Gastrocnemius medialis (tissue), 4 donors: ENCODE measurements at regions not wholly inside any gene's neighbourhood (a gene's known extent, or its start where the extent isn't known, plus 50 kb on each side); places are given as distances from the start of the nearest gene placed in this dataset.

Source experiments
- POLR2A ChIP-seq, 2 donors: fragments of 450-650 bp; IDR thresholded peaks; one replicate each; pipeline ENCODE4 v1.6.1; 2017; ENCODE audit warnings: antibody characterized with exemption in 2 of 2, mild to moderate bottlenecking in 2 of 2, moderate library complexity in 2 of 2
- TF ChIP-seq, protein P1 (sequence below), 5 experiments: fragments of 450-650 bp in 3 of 5; fragments of 200-600 bp in 2 of 5; sonication (generic) in 2 of 5; IDR thresholded peaks in 4 of 5; conservative IDR thresholded peaks in 1 of 5; 1 replicate in 4 of 5; 2 replicates in 1 of 5; pipeline ENCODE4 v1.5.1; 2016 to 2019; ENCODE audit warnings: antibody characterized with exemption in 5 of 5, mild to moderate bottlenecking in 3 of 5, moderate library complexity in 3 of 5

DNA sequence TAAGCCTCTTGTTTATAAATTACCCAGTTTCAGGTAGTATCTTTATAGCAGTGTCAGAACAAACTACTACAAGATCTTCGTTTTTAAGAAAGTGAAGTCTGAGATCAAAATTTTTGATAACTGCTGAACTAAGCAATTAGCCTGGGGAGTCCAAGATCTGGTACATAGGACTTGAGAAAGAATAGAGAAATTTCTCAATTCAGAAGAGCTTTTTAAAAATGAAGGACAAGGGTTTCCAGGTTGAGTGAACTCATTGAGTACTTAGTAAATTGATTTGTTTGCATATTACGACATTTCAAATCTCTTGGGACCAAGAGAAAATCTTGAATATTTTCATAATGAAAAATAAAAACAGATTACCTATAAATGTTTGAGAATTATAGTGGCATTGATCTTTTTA lies 386.6 kb upstream of the THRB start:
- no peak for TF ChIP-seq POLR2A (IDR thresholded peaks at IDR 0.05)
- TF ChIP-seq, protein P1, sequence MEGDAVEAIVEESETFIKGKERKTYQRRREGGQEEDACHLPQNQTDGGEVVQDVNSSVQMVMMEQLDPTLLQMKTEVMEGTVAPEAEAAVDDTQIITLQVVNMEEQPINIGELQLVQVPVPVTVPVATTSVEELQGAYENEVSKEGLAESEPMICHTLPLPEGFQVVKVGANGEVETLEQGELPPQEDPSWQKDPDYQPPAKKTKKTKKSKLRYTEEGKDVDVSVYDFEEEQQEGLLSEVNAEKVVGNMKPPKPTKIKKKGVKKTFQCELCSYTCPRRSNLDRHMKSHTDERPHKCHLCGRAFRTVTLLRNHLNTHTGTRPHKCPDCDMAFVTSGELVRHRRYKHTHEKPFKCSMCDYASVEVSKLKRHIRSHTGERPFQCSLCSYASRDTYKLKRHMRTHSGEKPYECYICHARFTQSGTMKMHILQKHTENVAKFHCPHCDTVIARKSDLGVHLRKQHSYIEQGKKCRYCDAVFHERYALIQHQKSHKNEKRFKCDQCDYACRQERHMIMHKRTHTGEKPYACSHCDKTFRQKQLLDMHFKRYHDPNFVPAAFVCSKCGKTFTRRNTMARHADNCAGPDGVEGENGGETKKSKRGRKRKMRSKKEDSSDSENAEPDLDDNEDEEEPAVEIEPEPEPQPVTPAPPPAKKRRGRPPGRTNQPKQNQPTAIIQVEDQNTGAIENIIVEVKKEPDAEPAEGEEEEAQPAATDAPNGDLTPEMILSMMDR (IDR thresholded peaks at IDR 0.05 in 4 of 5, conservative IDR thresholded peaks at IDR 0.05 in 1 of 5): no peak
